ENCODE measurements at regions not wholly inside any gene's neighbourhood (a gene's known extent, or its start where the extent isn't known, plus 50 kb on each side); places are given as distances from the start of the nearest gene placed in this dataset.

DNA sequence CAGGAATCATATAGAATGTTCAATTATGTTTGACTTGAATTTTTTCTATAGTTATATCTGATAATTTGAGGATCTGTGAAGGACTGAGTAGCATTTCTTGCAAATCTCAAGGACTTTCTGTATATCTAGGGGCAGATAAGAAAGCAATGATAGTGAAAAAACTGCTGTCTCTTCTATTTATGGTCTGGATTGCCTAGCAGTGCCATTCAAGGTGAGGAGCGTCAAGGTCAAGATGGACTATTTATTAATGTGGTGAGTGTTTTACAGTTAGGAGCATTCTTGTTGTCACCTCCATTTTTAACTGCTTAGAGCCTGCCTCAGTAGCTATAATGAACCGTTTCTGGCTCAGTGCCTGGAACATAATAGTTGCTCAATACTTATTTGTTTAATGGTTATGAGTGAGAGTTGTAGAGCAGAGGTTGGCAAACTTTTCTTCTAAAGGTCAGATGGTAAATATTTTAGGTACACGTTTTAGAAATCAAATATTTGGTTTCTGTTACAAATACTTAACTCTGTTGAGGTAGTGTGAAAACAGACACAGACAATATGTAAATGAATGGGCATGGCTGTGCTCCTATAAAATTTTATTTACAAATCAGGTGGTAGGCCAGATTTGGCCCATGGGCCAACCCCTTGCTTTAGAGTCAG, 523.2 kb upstream of the IGFBP7 start:
- no peak for DNase-seq (ENCODE audit: low read depth)
- no peak overlapping the region for H3K4me3 ChIP-seq (ENCODE audit: low read depth, low read length)
- TF ChIP-seq, protein P1, sequence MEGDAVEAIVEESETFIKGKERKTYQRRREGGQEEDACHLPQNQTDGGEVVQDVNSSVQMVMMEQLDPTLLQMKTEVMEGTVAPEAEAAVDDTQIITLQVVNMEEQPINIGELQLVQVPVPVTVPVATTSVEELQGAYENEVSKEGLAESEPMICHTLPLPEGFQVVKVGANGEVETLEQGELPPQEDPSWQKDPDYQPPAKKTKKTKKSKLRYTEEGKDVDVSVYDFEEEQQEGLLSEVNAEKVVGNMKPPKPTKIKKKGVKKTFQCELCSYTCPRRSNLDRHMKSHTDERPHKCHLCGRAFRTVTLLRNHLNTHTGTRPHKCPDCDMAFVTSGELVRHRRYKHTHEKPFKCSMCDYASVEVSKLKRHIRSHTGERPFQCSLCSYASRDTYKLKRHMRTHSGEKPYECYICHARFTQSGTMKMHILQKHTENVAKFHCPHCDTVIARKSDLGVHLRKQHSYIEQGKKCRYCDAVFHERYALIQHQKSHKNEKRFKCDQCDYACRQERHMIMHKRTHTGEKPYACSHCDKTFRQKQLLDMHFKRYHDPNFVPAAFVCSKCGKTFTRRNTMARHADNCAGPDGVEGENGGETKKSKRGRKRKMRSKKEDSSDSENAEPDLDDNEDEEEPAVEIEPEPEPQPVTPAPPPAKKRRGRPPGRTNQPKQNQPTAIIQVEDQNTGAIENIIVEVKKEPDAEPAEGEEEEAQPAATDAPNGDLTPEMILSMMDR (IDR thresholded peaks at IDR 0.05; ENCODE audit: insufficient read depth, low read length), result no peak

DNA sequence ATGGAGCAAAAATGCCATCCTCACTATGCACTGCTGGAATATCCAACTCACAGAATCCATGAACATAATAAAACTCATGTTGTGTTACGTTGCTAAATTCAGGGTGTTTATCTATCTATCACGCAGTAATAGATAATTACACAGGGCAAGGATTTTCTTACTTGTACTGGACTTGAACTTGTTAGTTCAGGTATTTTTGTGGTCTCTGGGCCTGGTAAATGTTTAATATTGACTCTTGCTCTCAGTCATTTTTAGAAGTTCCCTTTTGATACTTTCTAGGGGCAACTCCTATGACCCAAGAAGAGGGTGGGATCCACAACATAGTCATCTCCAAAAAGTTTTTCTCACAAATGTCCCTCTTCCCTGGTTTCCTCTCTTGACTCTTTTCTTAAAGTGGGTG, 522.4 kb upstream of the IGFBP7 start:
- no peak for DNase-seq (ENCODE audit: low read depth)
- TF ChIP-seq, protein P1 (IDR thresholded peaks at IDR 0.05; ENCODE audit: insufficient read depth, low read length), result no peak
- no peak overlapping the region for H3K4me3 ChIP-seq (ENCODE audit: low read depth, low read length)

DNA sequence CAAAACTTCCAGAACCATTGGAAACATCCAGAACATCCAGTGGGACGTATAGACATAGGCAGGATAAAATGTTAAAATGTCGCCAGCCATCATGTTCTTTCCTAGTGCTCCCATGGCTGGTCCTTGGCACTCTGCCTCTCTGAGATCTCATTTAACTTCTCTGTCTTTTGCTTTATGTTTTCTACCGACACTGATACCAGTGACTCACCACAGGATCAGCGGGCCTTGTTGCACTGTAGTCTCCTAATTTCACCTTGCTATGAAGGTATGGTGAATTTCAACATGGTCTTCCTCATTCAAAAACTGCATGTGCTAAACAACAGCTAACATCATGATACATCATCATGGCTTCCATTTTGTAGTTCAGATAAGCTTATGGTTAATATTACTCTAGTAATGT, 521.0 kb upstream of the IGFBP7 start:
- no peak for DNase-seq (ENCODE audit: low read depth)
- no peak overlapping the region for H3K4me3 ChIP-seq (ENCODE audit: low read depth, low read length)

GRCh38 chr4:57628004-57628403, 517.8 kb upstream of the IGFBP7 start:
- TF ChIP-seq, protein P1 (IDR thresholded peaks at IDR 0.05; ENCODE audit: insufficient read depth, low read length), result no peak
- no peak for DNase-seq (ENCODE audit: low read depth)

More for the DNA sequence above, 521.0 kb upstream of the IGFBP7 start:
- TF ChIP-seq, protein P1 (IDR thresholded peaks at IDR 0.05; ENCODE audit: insufficient read depth, low read length), result no peak

GRCh38 chr4:57614257-57614932, 504.2 kb upstream of the IGFBP7 start:
- no peak for DNase-seq (ENCODE audit: low read depth)
- TF ChIP-seq, protein P1 (IDR thresholded peaks at IDR 0.05; ENCODE audit: insufficient read depth, low read length), result no peak
- H3K4me3 ChIP-seq (ENCODE audit: low read depth, low read length), result no peak overlapping the region

More at GRCh38 chr4:57628004-57628403, 517.8 kb upstream of the IGFBP7 start:
- no peak overlapping the region for H3K4me3 ChIP-seq (ENCODE audit: low read depth, low read length)

DNA sequence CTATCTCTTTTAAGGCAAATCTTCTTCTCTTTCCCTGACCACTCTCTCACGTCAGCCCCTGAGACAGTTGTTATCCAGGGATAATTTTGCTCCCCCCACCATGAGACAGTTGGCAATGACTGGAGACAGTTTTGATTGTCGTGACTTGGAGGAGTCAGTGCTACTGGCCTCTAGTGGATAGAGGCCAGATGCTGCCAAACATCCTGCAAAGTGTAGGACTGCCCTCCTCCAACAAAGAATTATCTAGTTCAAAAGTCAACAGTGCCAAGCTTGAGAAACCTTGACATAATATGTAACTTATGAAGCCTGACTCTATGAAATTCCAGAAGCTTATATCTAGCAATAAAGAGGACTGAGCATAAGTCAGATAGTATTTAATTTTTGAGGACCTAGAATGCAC, 502.1 kb upstream of the IGFBP7 start:
- H3K4me3 ChIP-seq (ENCODE audit: low read depth, low read length), result no peak overlapping the region
- TF ChIP-seq, protein P1 (IDR thresholded peaks at IDR 0.05; ENCODE audit: insufficient read depth, low read length), result no peak
- no peak for DNase-seq (ENCODE audit: low read depth)
